Ishikawa (cell line): ENCODE measurements at regions not wholly inside any gene's neighbourhood (a gene's known extent, or its start where the extent isn't known, plus 50 kb on each side); places are given as distances from the start of the nearest gene placed in this dataset.

Source experiments
- RAD21 ChIP-seq: IDR thresholded peaks from 2 replicates; pipeline ENCODE4 v1.6.1; 2012; ENCODE audit warnings: low read depth
- TEAD4 ChIP-seq: IDR thresholded peaks from 2 replicates; pipeline ENCODE4 v1.6.1; 2012
- TF ChIP-seq, protein P1 (sequence below): IDR thresholded peaks from 2 replicates; pipeline ENCODE4 v1.6.1; 2012
- TF ChIP-seq, protein P2 (sequence below): IDR thresholded peaks from 2 replicates; pipeline ENCODE4 v1.6.1; 2012; ENCODE audit warnings: low read depth, mild to moderate bottlenecking

DNA sequence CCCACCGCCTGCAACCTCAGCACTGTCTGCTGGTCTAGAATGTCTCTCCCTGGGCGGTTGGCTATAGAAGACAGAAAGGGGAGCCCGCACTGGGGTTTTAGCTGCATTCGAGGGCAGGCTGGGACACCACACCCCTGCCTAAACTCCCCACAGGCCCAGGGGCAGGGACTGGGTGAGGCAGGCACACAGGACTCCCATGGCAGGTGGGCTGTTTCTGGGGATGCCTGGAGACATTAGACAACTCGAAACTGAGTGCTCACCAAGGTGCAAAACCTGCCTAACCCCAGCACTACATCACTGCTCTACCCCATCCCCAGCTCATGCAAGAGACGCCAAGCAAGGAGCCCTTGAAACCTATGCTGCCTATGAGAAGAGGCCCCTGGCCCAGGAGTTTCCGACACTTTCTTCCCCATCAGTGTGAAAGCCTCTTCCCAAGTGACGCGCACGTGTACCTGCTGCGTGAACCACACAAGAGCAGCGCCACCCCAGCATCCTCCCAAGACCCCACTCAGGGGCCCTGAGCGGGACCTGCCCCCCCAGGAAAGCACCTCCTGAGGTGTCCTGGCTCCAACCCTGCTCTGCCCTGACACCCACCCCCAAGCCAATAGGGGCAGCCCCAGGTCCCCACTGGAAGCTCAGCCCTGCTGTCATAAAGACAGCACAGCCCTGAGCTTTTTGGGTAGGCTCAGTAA, 121.2 kb downstream of the TUBA3C start:
- TF ChIP-seq TEAD4: no peak
- TF ChIP-seq, protein P1, sequence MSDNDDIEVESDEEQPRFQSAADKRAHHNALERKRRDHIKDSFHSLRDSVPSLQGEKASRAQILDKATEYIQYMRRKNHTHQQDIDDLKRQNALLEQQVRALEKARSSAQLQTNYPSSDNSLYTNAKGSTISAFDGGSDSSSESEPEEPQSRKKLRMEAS: no peak
- no peak for TF ChIP-seq RAD21
- TF ChIP-seq, protein P2, sequence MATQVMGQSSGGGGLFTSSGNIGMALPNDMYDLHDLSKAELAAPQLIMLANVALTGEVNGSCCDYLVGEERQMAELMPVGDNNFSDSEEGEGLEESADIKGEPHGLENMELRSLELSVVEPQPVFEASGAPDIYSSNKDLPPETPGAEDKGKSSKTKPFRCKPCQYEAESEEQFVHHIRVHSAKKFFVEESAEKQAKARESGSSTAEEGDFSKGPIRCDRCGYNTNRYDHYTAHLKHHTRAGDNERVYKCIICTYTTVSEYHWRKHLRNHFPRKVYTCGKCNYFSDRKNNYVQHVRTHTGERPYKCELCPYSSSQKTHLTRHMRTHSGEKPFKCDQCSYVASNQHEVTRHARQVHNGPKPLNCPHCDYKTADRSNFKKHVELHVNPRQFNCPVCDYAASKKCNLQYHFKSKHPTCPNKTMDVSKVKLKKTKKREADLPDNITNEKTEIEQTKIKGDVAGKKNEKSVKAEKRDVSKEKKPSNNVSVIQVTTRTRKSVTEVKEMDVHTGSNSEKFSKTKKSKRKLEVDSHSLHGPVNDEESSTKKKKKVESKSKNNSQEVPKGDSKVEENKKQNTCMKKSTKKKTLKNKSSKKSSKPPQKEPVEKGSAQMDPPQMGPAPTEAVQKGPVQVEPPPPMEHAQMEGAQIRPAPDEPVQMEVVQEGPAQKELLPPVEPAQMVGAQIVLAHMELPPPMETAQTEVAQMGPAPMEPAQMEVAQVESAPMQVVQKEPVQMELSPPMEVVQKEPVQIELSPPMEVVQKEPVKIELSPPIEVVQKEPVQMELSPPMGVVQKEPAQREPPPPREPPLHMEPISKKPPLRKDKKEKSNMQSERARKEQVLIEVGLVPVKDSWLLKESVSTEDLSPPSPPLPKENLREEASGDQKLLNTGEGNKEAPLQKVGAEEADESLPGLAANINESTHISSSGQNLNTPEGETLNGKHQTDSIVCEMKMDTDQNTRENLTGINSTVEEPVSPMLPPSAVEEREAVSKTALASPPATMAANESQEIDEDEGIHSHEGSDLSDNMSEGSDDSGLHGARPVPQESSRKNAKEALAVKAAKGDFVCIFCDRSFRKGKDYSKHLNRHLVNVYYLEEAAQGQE: no peak
